OCI-LY7 (cell line): ENCODE measurements at regions not wholly inside any gene's neighbourhood (a gene's known extent, or its start where the extent isn't known, plus 50 kb on each side); places are given as distances from the start of the nearest gene placed in this dataset.

Experiments used
- BruUV-seq: library from RNA; stranded (reverse); fragments of 400-500 nt; replicated peaks from 2 replicates; lab custom pipeline; 2021; lab: Mats Ljungman, UMichigan
- CTCF ChIA-PET: fragments of 300-600 bp; sonication (Branson Sonifier 250); formaldehyde crosslinking; loops from one replicate; lab custom pipeline; 2022; ENCODE audit warnings: antibody characterized with exemption; ENCODE audit not compliant: unreplicated experiment; lab: Charles Lee
- POLR2A ChIA-PET: fragments of 300-600 bp; sonication (Branson Sonifier 250); formaldehyde crosslinking; loops from one replicate; lab custom pipeline; 2022; ENCODE audit warnings: antibody characterized with exemption; lab: Charles Lee
- DNase-seq: peaks from one replicate; pipeline ENCODE4 v3.0.0-alpha.2; 2015; ENCODE audit warnings: low spot score
- H2AFZ ChIP-seq: fragments of 200-600 bp; sonication (generic), shearing (Covaris generic); 2 replicates; pipeline ENCODE4 v1.6.1; 2014; ENCODE audit warnings: mild to moderate bottlenecking, antibody characterized with exemption, low read length, moderate library complexity
- H3K27ac ChIP-seq: fragments of 200-600 bp; sonication (generic); 2 replicates; pipeline ENCODE4 v1.5.1; 2014; ENCODE audit warnings: mixed run types, low read depth, mild to moderate bottlenecking, moderate library complexity, low read length, inconsistent platforms; ENCODE audit not compliant: poor library complexity, severe bottlenecking
- H3K36me3 ChIP-seq: fragments of 200-600 bp; sonication (generic); 2 replicates; pipeline ENCODE4 v1.6.1; 2014; ENCODE audit warnings: mild to moderate bottlenecking, antibody characterized with exemption, low read length, moderate library complexity, mixed read lengths; ENCODE audit not compliant: insufficient read depth
- H3K4me1 ChIP-seq: fragments of 200-600 bp; sonication (generic); 2 replicates; pipeline ENCODE4 v1.5.1; 2014; ENCODE audit warnings: mild to moderate bottlenecking, low read length; ENCODE audit not compliant: insufficient read depth, poor library complexity, severe bottlenecking
- H3K4me2 ChIP-seq: fragments of 200-600 bp; sonication (generic); 2 replicates; pipeline ENCODE4 v1.6.1; 2014; ENCODE audit warnings: mild to moderate bottlenecking, low read length
- H3K4me3 ChIP-seq: fragments of 200-600 bp; sonication (generic); 2 replicates; pipeline ENCODE4 v1.5.1; 2014; ENCODE audit warnings: mild to moderate bottlenecking, low read depth, low read length; ENCODE audit not compliant: poor library complexity, severe bottlenecking
- H3K79me2 ChIP-seq: fragments of 200-600 bp; sonication (generic); 2 replicates; pipeline ENCODE4 v1.6.1; 2016; ENCODE audit warnings: low read depth, mild to moderate bottlenecking, low read length, moderate library complexity, mixed read lengths; ENCODE audit not compliant: insufficient read depth
- H3K9me2 ChIP-seq: fragments of 200-600 bp; sonication (generic); 2 replicates; pipeline ENCODE4 v1.6.1; 2016; ENCODE audit warnings: mild to moderate bottlenecking, low read length, mixed read lengths; ENCODE audit not compliant: insufficient read depth
- H3K9me3 ChIP-seq: fragments of 200-600 bp; sonication (generic); 2 replicates; pipeline ENCODE4 v1.6.1; 2014; ENCODE audit warnings: mild to moderate bottlenecking, mixed run types, low read length, mixed read lengths
- H4K20me1 ChIP-seq: fragments of 200-600 bp; sonication (generic); 2 replicates; pipeline ENCODE4 v1.6.1; 2014; ENCODE audit warnings: mild to moderate bottlenecking, antibody characterized with exemption, low read length, moderate library complexity, mixed read lengths; ENCODE audit not compliant: insufficient read depth
- EZH2phosphoT487 ChIP-seq: fragments of 200-600 bp; sonication (generic); IDR thresholded peaks from 2 replicates; pipeline ENCODE4 v1.6.1; 2018; ENCODE audit warnings: low read depth, borderline replicate concordance, mild to moderate bottlenecking, mixed run types, antibody characterized with exemption, low read length, moderate library complexity, mixed read lengths
- intact Hi-C: fragments of 100-400 bp; cut with micrococcal nuclease; formaldehyde crosslinking; loops from one replicate; pipeline ENCODE4 v1.10.0; 2022; ENCODE audit not compliant: unreplicated experiment
- TF ChIP-seq, protein P1 (sequence below): fragments of 200-600 bp; sonication (generic); conservative IDR thresholded peaks from 2 replicates; pipeline ENCODE4 v1.5.1; 2014; ENCODE audit warnings: mild to moderate bottlenecking, antibody characterized with exemption, low read length, moderate library complexity, mixed read lengths

DNA sequence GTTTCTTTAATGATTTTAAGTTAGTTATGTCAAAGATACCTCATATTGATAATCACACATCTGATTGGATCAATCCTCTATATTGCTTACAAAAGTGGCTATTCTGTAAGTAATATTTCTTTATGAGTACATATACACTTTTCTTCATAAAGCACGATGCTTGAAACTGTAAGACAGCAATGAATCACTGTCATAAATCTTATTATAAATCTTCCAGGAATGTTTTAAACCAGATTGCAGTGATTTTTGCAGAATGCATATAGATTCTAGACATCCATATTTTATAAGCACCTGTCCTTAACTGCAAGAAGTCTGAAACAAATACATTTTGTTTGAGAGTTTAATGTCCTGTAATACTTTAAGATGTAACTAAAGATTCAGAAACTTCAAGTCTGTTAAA lies 367.0 kb upstream of the FANCL start:
- H3K4me1 ChIP-seq, result no peaks in the 10 kb centered on the region
- H3K4me3 ChIP-seq, result no peak overlapping the region
- BruUV-seq, result no TSS peak
- no peak overlapping the region for H3K4me2 ChIP-seq
- no peaks in the 10 kb centered on the region for H3K9me2 ChIP-seq
- no peak overlapping the region for H2AFZ ChIP-seq
- no peaks in the 10 kb centered on the region for H3K9me3 ChIP-seq
- no peaks in the 10 kb centered on the region for H3K79me2 ChIP-seq
- TF ChIP-seq EZH2phosphoT487, result no peak
- TF ChIP-seq, protein P1, sequence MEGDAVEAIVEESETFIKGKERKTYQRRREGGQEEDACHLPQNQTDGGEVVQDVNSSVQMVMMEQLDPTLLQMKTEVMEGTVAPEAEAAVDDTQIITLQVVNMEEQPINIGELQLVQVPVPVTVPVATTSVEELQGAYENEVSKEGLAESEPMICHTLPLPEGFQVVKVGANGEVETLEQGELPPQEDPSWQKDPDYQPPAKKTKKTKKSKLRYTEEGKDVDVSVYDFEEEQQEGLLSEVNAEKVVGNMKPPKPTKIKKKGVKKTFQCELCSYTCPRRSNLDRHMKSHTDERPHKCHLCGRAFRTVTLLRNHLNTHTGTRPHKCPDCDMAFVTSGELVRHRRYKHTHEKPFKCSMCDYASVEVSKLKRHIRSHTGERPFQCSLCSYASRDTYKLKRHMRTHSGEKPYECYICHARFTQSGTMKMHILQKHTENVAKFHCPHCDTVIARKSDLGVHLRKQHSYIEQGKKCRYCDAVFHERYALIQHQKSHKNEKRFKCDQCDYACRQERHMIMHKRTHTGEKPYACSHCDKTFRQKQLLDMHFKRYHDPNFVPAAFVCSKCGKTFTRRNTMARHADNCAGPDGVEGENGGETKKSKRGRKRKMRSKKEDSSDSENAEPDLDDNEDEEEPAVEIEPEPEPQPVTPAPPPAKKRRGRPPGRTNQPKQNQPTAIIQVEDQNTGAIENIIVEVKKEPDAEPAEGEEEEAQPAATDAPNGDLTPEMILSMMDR, result no peak
- no peaks in the 10 kb centered on the region for H3K36me3 ChIP-seq
- CTCF ChIA-PET, result no interaction called here
- DNase-seq, result no peak
- H4K20me1 ChIP-seq, result no peaks in the 10 kb centered on the region
- intact Hi-C loops, result no loop called here
- no peak overlapping the region for H3K27ac ChIP-seq
- POLR2A ChIA-PET, result no interaction called here

DNA sequence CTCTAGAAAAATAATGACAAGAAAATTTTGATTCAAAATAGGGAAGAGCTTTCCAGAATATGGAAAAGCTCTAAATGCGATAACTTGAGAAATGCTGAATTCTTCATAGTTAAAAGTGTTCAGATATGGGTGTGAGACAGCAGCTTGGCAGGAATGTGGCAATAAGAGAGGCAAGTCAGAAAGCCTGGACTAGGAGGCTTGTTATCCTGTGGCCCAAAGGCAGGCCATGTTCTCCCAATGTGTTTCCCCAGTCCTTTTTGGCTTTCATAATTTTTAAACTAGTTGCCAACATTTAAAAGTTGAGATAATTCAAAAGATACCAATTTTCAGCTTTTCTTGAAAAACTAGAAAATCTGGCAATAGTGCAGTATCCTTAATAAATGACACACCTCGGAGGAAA lies 366.3 kb upstream of the FANCL start:
- no peak for TF ChIP-seq EZH2phosphoT487
- TF ChIP-seq, protein P1, result no peak
- Histone ChIP-seq H4K20me1 (no peaks in the 10 kb centered on the region), H3K27ac (no peak overlapping the region), H3K36me3 (no peaks in the 10 kb centered on the region), H2AFZ (no peak overlapping the region), H3K9me3 (no peaks in the 10 kb centered on the region), H3K4me3 (no peak overlapping the region), H3K9me2 (no peaks in the 10 kb centered on the region), H3K4me2 (no peak overlapping the region), H3K4me1 (no peaks in the 10 kb centered on the region), H3K79me2 (no peaks in the 10 kb centered on the region)
- DNase-seq, result no peak
- intact Hi-C loops, result no loop called here
- no TSS peak for BruUV-seq
- POLR2A ChIA-PET, result interaction anchor here (0.7 kb wide), 1 partner anchor 27 kb away, joined by 4 read pairs; no protein-coding TSS in a partner anchor
- CTCF ChIA-PET, result no interaction called here

DNA sequence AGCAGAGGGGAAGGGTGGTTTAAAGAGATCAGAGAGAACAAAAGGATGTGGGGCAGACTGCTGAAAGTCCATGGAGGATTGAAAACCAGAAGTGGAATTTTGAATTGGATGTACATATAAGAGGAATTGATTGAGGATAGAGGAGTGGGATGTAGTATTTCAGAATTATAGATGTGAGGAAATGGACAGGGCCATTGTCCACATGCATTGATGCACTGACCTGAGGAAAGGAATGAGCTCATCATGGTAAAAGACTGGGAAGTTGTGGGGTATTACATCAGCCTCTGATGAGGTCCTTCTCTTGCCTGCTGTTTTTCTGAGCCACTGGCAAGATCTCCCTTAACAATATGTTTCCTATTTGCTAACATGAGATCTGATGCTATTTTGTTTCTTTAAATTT lies 365.7 kb upstream of the FANCL start:
- H3K9me3 ChIP-seq, result no peaks in the 10 kb centered on the region
- H3K36me3 ChIP-seq, result no peaks in the 10 kb centered on the region
- H3K4me3 ChIP-seq, result no peak overlapping the region
- no peak for TF ChIP-seq EZH2phosphoT487
- TF ChIP-seq, protein P1, result no peak
- no TSS peak for BruUV-seq
- no peaks in the 10 kb centered on the region for H3K9me2 ChIP-seq
- no peak overlapping the region for H2AFZ ChIP-seq
- ChIA-PET POLR2A (interaction anchor here (0.7 kb wide), 1 partner anchor 28 kb away, joined by 4 read pairs; no protein-coding TSS in a partner anchor), CTCF (no interaction called here)
- no peaks in the 10 kb centered on the region for H4K20me1 ChIP-seq
- no peaks in the 10 kb centered on the region for H3K4me1 ChIP-seq
- DNase-seq, result no peak
- no peak overlapping the region for H3K27ac ChIP-seq
- H3K4me2 ChIP-seq, result no peak overlapping the region
- intact Hi-C loops, result no loop called here
- no peaks in the 10 kb centered on the region for H3K79me2 ChIP-seq
